ENCODE measurements at regions not wholly inside any gene's neighbourhood (a gene's known extent, or its start where the extent isn't known, plus 50 kb on each side); places are given as distances from the start of the nearest gene placed in this dataset.

DNA sequence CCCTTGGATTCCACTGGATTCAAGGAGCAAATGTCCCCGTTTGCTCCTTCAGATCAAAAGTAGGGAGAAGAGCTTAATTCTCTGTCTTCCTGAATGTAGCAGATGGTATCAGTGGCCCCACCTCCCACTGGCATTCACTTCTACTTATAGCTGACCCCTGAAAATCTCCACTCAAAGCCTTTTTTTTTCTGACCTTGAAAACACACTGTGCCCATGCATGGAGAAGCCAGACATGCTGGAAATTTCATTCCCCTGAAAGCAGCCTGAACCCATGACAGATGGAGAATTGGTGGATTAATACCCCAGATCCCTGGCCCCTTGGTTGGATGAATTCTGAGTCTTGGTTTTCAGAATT lies 76.6 kb upstream of the UBAC2 start:
- Histone ChIP-seq H3K27ac (ENCODE audit: insufficient read depth, low read length) (no peak overlapping the region), H3K79me2 (ENCODE audit: control insufficient read depth, insufficient read depth, low read length) (no peaks in the 10 kb centered on the region), H3K9ac (ENCODE audit: insufficient read depth, low read length) (no peak overlapping the region)

DNA sequence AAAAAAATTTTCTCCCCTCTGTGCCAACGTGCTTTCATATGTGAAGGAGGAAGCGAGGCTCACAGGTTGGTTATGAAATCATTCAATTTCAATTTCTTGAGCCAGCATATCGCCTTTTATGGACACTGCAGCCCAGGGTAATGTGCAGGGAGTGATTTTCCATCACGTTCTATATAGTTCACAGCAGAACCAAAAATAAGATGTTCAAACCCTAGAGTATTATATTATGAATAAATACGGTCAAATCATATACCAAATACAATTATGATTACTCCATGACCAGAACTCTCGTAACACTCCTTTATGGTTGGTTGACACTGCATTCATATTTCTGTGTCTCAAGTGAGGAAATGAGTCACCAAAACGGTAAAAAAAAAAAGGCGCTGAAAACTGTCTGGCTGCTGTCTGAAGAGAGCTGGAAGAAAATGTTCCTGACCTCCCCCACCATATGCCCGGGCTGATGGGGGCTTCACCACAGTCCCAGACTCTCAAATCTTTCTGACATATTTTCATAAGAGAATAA lies 75.8 kb upstream of the UBAC2 start:
- H3K4me3 ChIP-seq (replicated peaks in 1 of 4; ENCODE audit: control extremely low read depth in 1 of 4, insufficient read depth in 1 of 4, low read depth in 3 of 4, low read length in 4 of 4): no peak overlapping the region
- no peaks in the 10 kb centered on the region for H3K36me3 ChIP-seq (ENCODE audit: control insufficient read depth, insufficient read depth, low read length)
- H3K27ac ChIP-seq (ENCODE audit: insufficient read depth, low read length): no peak overlapping the region
- no peaks in the 10 kb centered on the region for H3K4me1 ChIP-seq (ENCODE audit: control insufficient read depth, extremely low read depth, insufficient read depth, low read length)
- DNase-seq (ENCODE audit: low read depth in 2 of 2): peak; percentile 48 to 79
- no peak overlapping the region for H3K9ac ChIP-seq (ENCODE audit: insufficient read depth, low read length)
- no peaks in the 10 kb centered on the region for H4K20me1 ChIP-seq (ENCODE audit: control insufficient read depth, extremely low read depth, insufficient read depth, low read length)
- H3K79me2 ChIP-seq (ENCODE audit: control insufficient read depth, insufficient read depth, low read length): no peaks in the 10 kb centered on the region
- no peaks in the 10 kb centered on the region for H3K9me3 ChIP-seq (ENCODE audit: control insufficient read depth, insufficient read depth, low read depth, low read length)
- H3K27me3 ChIP-seq (ENCODE audit: control insufficient read depth, insufficient read depth, low read length): no peaks in the 10 kb centered on the region
- TF ChIP-seq, protein P1, sequence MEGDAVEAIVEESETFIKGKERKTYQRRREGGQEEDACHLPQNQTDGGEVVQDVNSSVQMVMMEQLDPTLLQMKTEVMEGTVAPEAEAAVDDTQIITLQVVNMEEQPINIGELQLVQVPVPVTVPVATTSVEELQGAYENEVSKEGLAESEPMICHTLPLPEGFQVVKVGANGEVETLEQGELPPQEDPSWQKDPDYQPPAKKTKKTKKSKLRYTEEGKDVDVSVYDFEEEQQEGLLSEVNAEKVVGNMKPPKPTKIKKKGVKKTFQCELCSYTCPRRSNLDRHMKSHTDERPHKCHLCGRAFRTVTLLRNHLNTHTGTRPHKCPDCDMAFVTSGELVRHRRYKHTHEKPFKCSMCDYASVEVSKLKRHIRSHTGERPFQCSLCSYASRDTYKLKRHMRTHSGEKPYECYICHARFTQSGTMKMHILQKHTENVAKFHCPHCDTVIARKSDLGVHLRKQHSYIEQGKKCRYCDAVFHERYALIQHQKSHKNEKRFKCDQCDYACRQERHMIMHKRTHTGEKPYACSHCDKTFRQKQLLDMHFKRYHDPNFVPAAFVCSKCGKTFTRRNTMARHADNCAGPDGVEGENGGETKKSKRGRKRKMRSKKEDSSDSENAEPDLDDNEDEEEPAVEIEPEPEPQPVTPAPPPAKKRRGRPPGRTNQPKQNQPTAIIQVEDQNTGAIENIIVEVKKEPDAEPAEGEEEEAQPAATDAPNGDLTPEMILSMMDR (conservative IDR thresholded peaks at IDR 0.05 in 1 of 2, IDR thresholded peaks at IDR 0.05 in 1 of 2; ENCODE audit: low read depth in 1 of 2, low read length in 2 of 2): no peak
- no peak for TF ChIP-seq EZH2 (IDR thresholded peaks at IDR 0.05; ENCODE audit: low read length, missing control alignments)
- peak overlapping the region; percentile 27 for H3K4me2 ChIP-seq (ENCODE audit: extremely low read depth, insufficient read depth, low read length)
- no peak overlapping the region for H2AFZ ChIP-seq (ENCODE audit: low read length)

More for the DNA sequence above, 76.6 kb upstream of the UBAC2 start:
- TF ChIP-seq, protein P1 (conservative IDR thresholded peaks at IDR 0.05 in 1 of 2, IDR thresholded peaks at IDR 0.05 in 1 of 2; ENCODE audit: low read depth in 1 of 2, low read length in 2 of 2): no peak
- no peak for TF ChIP-seq EZH2 (IDR thresholded peaks at IDR 0.05; ENCODE audit: low read length, missing control alignments)
- H2AFZ ChIP-seq (ENCODE audit: low read length): no peak overlapping the region
- H3K4me1 ChIP-seq (ENCODE audit: control insufficient read depth, extremely low read depth, insufficient read depth, low read length): no peaks in the 10 kb centered on the region
- H3K36me3 ChIP-seq (ENCODE audit: control insufficient read depth, insufficient read depth, low read length): no peaks in the 10 kb centered on the region
- no peak overlapping the region for H3K4me3 ChIP-seq (replicated peaks in 1 of 4; ENCODE audit: control extremely low read depth in 1 of 4, insufficient read depth in 1 of 4, low read depth in 3 of 4, low read length in 4 of 4)
- H3K9me3 ChIP-seq (ENCODE audit: control insufficient read depth, insufficient read depth, low read depth, low read length): no peaks in the 10 kb centered on the region
- no peaks in the 10 kb centered on the region for H3K27me3 ChIP-seq (ENCODE audit: control insufficient read depth, insufficient read depth, low read length)
- no peaks in the 10 kb centered on the region for H4K20me1 ChIP-seq (ENCODE audit: control insufficient read depth, extremely low read depth, insufficient read depth, low read length)
- no peak for DNase-seq (ENCODE audit: low read depth in 2 of 2)
- no peak overlapping the region for H3K4me2 ChIP-seq (ENCODE audit: extremely low read depth, insufficient read depth, low read length)

DNA sequence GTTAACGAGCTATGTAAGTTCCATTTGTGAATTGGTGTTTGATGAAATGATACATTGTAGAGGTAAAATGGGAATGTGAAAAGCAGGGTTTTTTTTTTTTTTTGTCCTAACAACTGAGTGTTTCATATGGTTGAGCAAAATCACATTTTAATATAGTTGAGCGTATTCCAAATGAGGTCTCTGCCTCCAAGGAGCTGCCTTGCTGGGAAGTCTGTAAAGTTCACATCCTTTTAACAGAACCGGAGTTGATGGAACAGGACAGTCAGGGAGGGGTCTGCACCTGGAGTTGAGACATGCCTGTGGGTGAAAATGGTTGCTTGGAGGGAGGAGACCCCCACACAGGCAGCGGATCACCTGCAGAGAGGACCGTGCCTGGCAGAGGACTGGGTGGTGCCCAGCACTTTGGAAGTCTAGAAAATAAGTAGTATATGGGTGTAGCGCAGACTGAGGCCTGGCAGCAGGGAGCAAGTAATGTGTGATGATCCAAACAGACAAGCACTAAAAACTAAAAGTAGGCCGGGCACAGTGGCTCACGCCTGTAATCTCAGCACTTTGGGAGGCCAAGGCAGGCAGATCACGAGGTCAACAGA lies 75.2 kb upstream of the UBAC2 start:
- H3K36me3 ChIP-seq (ENCODE audit: control insufficient read depth, insufficient read depth, low read length): no peaks in the 10 kb centered on the region
- no peaks in the 10 kb centered on the region for H3K27me3 ChIP-seq (ENCODE audit: control insufficient read depth, insufficient read depth, low read length)
- H3K79me2 ChIP-seq (ENCODE audit: control insufficient read depth, insufficient read depth, low read length): no peaks in the 10 kb centered on the region
- DNase-seq (ENCODE audit: low read depth in 2 of 2): peak in 1 of 2 donors; percentile 0
- no peaks in the 10 kb centered on the region for H3K9me3 ChIP-seq (ENCODE audit: control insufficient read depth, insufficient read depth, low read depth, low read length)
- H3K27ac ChIP-seq (ENCODE audit: insufficient read depth, low read length): no peak overlapping the region
- H3K4me2 ChIP-seq (ENCODE audit: extremely low read depth, insufficient read depth, low read length): peak overlapping the region; percentile 27
- H3K4me3 ChIP-seq (replicated peaks in 1 of 4; ENCODE audit: control extremely low read depth in 1 of 4, insufficient read depth in 1 of 4, low read depth in 3 of 4, low read length in 4 of 4): no peak overlapping the region
- no peak overlapping the region for H3K9ac ChIP-seq (ENCODE audit: insufficient read depth, low read length)
- no peaks in the 10 kb centered on the region for H3K4me1 ChIP-seq (ENCODE audit: control insufficient read depth, extremely low read depth, insufficient read depth, low read length)
- no peak overlapping the region for H2AFZ ChIP-seq (ENCODE audit: low read length)
- TF ChIP-seq, protein P1 (conservative IDR thresholded peaks at IDR 0.05 in 1 of 2, IDR thresholded peaks at IDR 0.05 in 1 of 2; ENCODE audit: low read depth in 1 of 2, low read length in 2 of 2): no peak
- no peak for TF ChIP-seq EZH2 (IDR thresholded peaks at IDR 0.05; ENCODE audit: low read length, missing control alignments)
- no peaks in the 10 kb centered on the region for H4K20me1 ChIP-seq (ENCODE audit: control insufficient read depth, extremely low read depth, insufficient read depth, low read length)

All from fibroblast of lung (primary cell).